Endothelial cell of umbilical vein (primary cell): ENCODE measurements at regions not wholly inside any gene's neighbourhood (a gene's known extent, or its start where the extent isn't known, plus 50 kb on each side); places are given as distances from the start of the nearest gene placed in this dataset.

Source experiments
- BruUV-seq: library from RNA; stranded (reverse); fragments of 400-500 nt; replicated peaks from 2 replicates; lab custom pipeline; 2021; lab: Mats Ljungman, UMichigan
- CTCF ChIA-PET: fragments of 300-600, 350-600 bp; sonication (Branson Sonifier 250); formaldehyde crosslinking; loops from one replicate; lab custom pipeline; 2021; ENCODE audit warnings: antibody characterized with exemption, inconsistent platforms; lab: Charles Lee
- POLR2A ChIA-PET: fragments of 300-600, 350-600 bp; sonication (Branson Sonifier 250); formaldehyde crosslinking; loops from one replicate; lab custom pipeline; 2021; ENCODE audit warnings: antibody characterized with exemption, inconsistent platforms; lab: Charles Lee
- DNase-seq: peaks from one replicate; pipeline ENCODE4 v3.0.0-alpha.2; 2011; ENCODE audit warnings: low read depth, low spot score
- FAIRE-seq: peaks from 2 replicates; lab custom pipeline; 2011; peaks lifted over from hg19 to GRCh38; lab: Jason Lieb, UNC
- H2AFZ ChIP-seq: 2 replicates; pipeline ENCODE4 v1.6.0; 2012; ENCODE audit warnings: low read depth, low read length, control low read depth, inconsistent platforms
- H3K27ac ChIP-seq: 2 replicates; pipeline ENCODE4 v1.5.1; 2011; ENCODE audit warnings: low read depth, mild to moderate bottlenecking, control low read depth, low read length, moderate library complexity; ENCODE audit not compliant: insufficient read depth
- H3K27me3 ChIP-seq, 2 experiments: 2 replicates each; pipeline versions ENCODE4 v1.6.0 to v1.6.1; 2011; ENCODE audit warnings: low read length in 2 of 2, mixed read lengths in 1 of 2; ENCODE audit not compliant: control insufficient read depth in 2 of 2, insufficient read depth in 2 of 2
- H3K36me3 ChIP-seq, 2 experiments: 2 replicates in 1 of 2; 3 replicates in 1 of 2; pipeline ENCODE4 v1.5.1; 2011; ENCODE audit warnings: low read length in 2 of 2, mild to moderate bottlenecking in 1 of 2, moderate library complexity in 1 of 2; ENCODE audit not compliant: control insufficient read depth in 2 of 2, insufficient read depth in 2 of 2; ENCODE audit errors: extremely low read depth in 1 of 2
- H3K4me1 ChIP-seq: 3 replicates; pipeline ENCODE4 v1.5.1; 2011; ENCODE audit warnings: mild to moderate bottlenecking, low read length; ENCODE audit not compliant: control insufficient read depth, insufficient read depth; ENCODE audit errors: extremely low read depth
- H3K4me2 ChIP-seq: 2 replicates; pipeline ENCODE4 v1.6.1; 2011; ENCODE audit warnings: low read length, control low read depth, mixed read lengths; ENCODE audit not compliant: insufficient read depth
- H3K4me3 ChIP-seq, 3 experiments: fragments of 200-600 bp in 1 of 3; sonication (generic), shearing (Covaris generic) in 1 of 3; replicated peaks in 1 of 3; 2 replicates each; pipeline ENCODE4 v1.5.1; 2011 to 2016; ENCODE audit warnings: control low read depth in 3 of 3, low read length in 3 of 3, mild to moderate bottlenecking in 2 of 3, inconsistent platforms in 1 of 3, low read depth in 1 of 3, moderate library complexity in 1 of 3; ENCODE audit not compliant: insufficient read depth in 1 of 3
- H3K79me2 ChIP-seq: 2 replicates; pipeline ENCODE4 v1.6.0; 2012; ENCODE audit warnings: low read length, inconsistent platforms; ENCODE audit not compliant: control insufficient read depth, insufficient read depth
- H3K9ac ChIP-seq: replicated peaks from 2 replicates; pipeline ENCODE3; 2011; ENCODE audit warnings: low read length, control low read depth; ENCODE audit not compliant: insufficient read depth; ENCODE audit errors: extremely low read depth
- H3K9me1 ChIP-seq: replicated peaks from 3 replicates; pipeline ENCODE4 v1.6.0; 2011; ENCODE audit warnings: mild to moderate bottlenecking, low read length; ENCODE audit not compliant: control insufficient read depth, insufficient read depth; ENCODE audit errors: extremely low read depth
- H3K9me3 ChIP-seq: replicated peaks from 2 replicates; pipeline ENCODE4 v1.5.1; 2012; ENCODE audit warnings: low read length, inconsistent platforms; ENCODE audit not compliant: control insufficient read depth, insufficient read depth
- H4K20me1 ChIP-seq: replicated peaks from 2 replicates; pipeline ENCODE3; 2011; ENCODE audit warnings: mild to moderate bottlenecking, low read length; ENCODE audit not compliant: control insufficient read depth, insufficient read depth; ENCODE audit errors: extremely low read depth
- CTCF ChIP-seq, 2 donors: IDR thresholded peaks; 1 replicate in 1 of 2; 2 replicates in 1 of 2; pipeline ENCODE4 v1.5.1; 2011; ENCODE audit warnings: low read length in 2 of 2, mild to moderate bottlenecking in 2 of 2, moderate library complexity in 2 of 2, control low read depth in 1 of 2, inconsistent platforms in 1 of 2, low read depth in 1 of 2; ENCODE audit not compliant: insufficient read depth in 1 of 2; ENCODE audit errors: extremely low read depth in 1 of 2
- EZH2 ChIP-seq: IDR thresholded peaks from 2 replicates; pipeline ENCODE4 v1.6.1; 2012; ENCODE audit warnings: borderline replicate concordance, low read depth, mild to moderate bottlenecking, moderate library complexity, low read length, inconsistent platforms; ENCODE audit not compliant: severe bottlenecking
- FOS ChIP-seq: IDR thresholded peaks from 2 replicates; pipeline ENCODE4 v1.6.1; 2011; ENCODE audit warnings: mild to moderate bottlenecking, low read length, moderate library complexity, borderline replicate concordance; ENCODE audit not compliant: insufficient read depth
- GATA2 ChIP-seq: IDR thresholded peaks from 2 replicates; pipeline ENCODE4 v1.7.0; 2011; ENCODE audit warnings: low read depth, mild to moderate bottlenecking, moderate library complexity, mixed read lengths, low read length; ENCODE audit not compliant: insufficient read length, insufficient read depth
- JUN ChIP-seq: IDR thresholded peaks from 2 replicates; pipeline ENCODE4 v1.6.1; 2011; ENCODE audit warnings: borderline replicate concordance, low read depth; ENCODE audit not compliant: insufficient read length, insufficient read depth
- MAX ChIP-seq: IDR thresholded peaks from 2 replicates; pipeline ENCODE4 v1.6.1; 2011; ENCODE audit not compliant: insufficient read depth, insufficient read length
- MYC ChIP-seq: IDR thresholded peaks from one replicate; pipeline ENCODE4 v1.6.1; 2011; ENCODE audit warnings: mild to moderate bottlenecking, low read depth, low read length
- POLR2A ChIP-seq: IDR thresholded peaks from 2 replicates; pipeline ENCODE4 v1.6.1; 2012; ENCODE audit warnings: low read depth, mild to moderate bottlenecking, control low read depth, low read length
- POLR2AphosphoS5 ChIP-seq: IDR thresholded peaks from 2 replicates; pipeline ENCODE4 v1.6.1; 2012; ENCODE audit warnings: low read depth, mild to moderate bottlenecking, control low read depth, low read length, moderate library complexity; ENCODE audit not compliant: insufficient read depth
- dilution Hi-C: fragments of 300-500 bp; cut with MboI; formaldehyde crosslinking; loops from one replicate; pipeline ENCODE4 v1.15.0; 2019; ENCODE audit warnings: low sequenced_read_pairs; ENCODE audit not compliant: extremely low pct_ligation_motif_present
- intact Hi-C: fragments of 100-400 bp; cut with micrococcal nuclease; formaldehyde crosslinking; loops from one replicate; pipeline ENCODE4 v1.10.0; 2022

- no TSS peak for BruUV-seq
- no peak for FAIRE-seq
- CTCF ChIA-PET: no interaction called here
Observed at GRCh38 chr5:135628771-135629563, 50.2 kb upstream of the CXCL14 start.

More at GRCh38 chr5:135628771-135629563, 50.2 kb upstream of the CXCL14 start:
- H3K9me1 ChIP-seq: no peaks in the 10 kb centered on the region
- POLR2A ChIA-PET: no interaction called here
- H3K4me2 ChIP-seq: no peak overlapping the region
- H3K79me2 ChIP-seq: no peaks in the 10 kb centered on the region
- no peaks in the 10 kb centered on the region for H3K36me3 ChIP-seq
- no peak overlapping the region for H3K4me3 ChIP-seq
- H3K27me3 ChIP-seq: no peaks in the 10 kb centered on the region
- no peak overlapping the region for H2AFZ ChIP-seq
- H3K4me1 ChIP-seq: no peaks in the 10 kb centered on the region
- no peak overlapping the region for H3K27ac ChIP-seq
- intact Hi-C loops (no loop called here), dilution Hi-C loops (no loop called here)
- no peaks in the 10 kb centered on the region for H3K9me3 ChIP-seq
- DNase-seq: no peak
- H4K20me1 ChIP-seq: no peaks in the 10 kb centered on the region
- TF ChIP-seq EZH2: no peak
- TF ChIP-seq POLR2A: no peak
- no peak for TF ChIP-seq MAX
- no peak for TF ChIP-seq POLR2AphosphoS5
- TF ChIP-seq FOS: no peak
- no peak for TF ChIP-seq JUN
- TF ChIP-seq MYC: no peak
- no peak for TF ChIP-seq GATA2
- TF ChIP-seq CTCF (IDR thresholded peaks at IDR 0.05; ENCODE audit: extremely low read depth in 1 of 2, insufficient read depth in 1 of 2, low read depth in 1 of 2, low read length in 2 of 2): no peak
- no peak overlapping the region for H3K9ac ChIP-seq
